ENCODE measurements at regions not wholly inside any gene's neighbourhood (a gene's known extent, or its start where the extent isn't known, plus 50 kb on each side); places are given as distances from the start of the nearest gene placed in this dataset.
"Not testable (repeated sequence)": the region's sequence is repeated elsewhere in the genome, so short reads cannot be mapped to it uniquely, and the experiment has no call there.

DNA sequence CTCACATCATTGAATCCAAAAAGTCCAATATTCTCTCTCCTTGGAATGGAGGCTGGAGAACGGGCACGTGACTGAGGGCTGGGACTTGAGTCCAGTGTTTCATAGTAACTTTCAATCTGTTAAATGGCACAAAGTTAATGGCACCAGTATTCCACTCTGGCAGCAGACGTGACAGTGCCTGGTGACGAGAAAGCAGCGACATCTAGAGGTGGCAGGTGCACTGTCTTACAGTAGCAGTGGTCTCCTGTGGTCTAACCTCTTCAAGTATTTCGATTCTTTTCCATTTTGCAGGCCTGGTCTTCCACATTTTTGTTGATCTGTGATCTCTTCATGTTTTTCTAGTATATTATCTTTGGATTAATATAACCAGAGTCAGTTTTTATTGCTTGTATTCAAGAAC, 107.1 kb downstream of the OXSM start:
- no peak for DNase-seq

DNA sequence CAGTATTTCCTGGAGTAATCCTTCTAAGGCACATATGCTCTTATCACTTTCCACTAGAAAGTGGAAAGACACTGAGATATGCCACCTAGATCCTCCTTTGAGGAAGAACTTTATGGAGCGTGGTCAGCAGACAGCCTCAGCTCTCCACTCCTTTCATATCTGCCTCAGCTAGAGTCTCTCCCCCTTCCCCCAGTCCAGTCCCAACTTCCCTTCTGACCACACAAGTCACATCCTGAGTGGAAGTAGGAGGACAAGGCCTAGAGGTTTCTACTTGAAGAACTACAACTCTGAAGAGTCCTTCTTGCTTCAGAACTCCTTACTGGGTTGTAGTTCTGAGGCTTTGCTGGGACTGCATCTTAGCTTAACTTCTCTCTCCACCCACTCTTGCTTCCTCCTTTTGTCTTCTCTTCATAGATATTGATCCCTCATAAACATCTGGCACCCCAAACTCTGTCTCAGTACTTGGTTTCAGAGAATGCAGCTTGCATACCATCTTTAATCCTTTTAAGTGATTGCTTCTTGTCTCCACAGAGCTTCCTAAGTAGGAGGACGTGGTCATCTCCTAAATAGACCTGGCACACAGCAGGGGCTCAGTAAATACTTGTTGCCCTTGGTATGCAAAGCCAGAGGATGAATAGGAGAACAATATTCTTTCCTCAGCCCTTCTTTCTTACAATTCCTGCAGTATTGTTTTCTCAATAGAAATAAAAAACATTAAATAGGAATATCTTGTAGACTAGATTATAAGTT, 109.6 kb downstream of the OXSM start:
- no peak for DNase-seq

DNA sequence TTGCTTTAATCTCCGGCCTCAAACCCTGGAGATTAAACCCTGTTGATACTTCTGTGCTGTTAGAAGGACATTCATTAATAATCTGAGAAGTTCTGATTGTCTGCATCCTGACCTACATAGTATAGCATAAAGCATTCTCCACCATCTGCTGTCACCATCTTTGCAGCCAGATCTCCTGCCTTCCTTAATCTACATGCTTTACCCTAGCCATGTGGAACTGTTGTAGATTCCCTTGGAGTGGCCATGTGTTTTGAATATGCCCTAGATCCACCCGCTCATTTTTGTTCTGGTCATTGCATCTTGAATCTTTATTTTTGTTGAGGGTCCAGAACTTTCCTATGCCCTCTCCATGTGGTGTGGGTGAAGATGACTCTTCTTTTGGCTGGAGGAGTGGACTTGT, 110.3 kb downstream of the OXSM start:
- DNase-seq = no peak

DNA sequence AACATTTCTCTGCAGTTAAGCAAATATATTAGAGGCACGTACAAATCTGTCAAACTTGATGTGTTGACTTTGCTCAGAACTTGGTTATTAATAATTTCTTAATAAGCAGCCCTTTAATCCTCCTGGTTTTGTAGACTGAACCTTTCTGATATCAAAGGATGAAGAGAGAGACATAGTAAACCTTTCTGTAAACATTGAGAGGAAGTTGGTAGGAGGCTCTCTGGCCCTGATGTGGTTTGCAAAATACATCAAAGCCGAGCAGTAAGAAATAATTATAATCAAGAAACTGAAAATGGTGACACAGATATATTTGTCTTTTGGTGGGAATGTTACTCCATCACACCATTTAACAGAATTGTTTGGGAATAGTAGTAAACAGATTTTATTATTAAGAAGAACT, 111.9 kb downstream of the OXSM start:
- no peak for DNase-seq

DNA sequence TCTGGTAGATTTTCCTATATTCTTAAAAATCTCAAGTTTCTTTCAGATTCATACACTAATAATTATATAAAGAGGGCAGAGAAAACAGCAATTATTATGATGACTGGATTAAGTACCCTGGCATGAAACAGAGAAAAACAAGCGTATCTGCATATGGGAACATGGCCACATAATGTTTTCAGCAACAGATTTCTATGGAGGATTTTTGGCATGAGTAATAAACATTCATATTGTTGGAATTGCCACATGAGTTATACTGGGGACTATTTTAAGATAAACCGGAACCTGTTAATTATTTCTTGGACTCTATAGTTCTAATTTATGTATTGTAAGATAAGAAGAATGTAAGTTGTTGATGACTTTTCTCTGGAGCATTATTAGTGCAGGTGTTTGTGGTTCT, 112.7 kb downstream of the OXSM start:
- no peak for DNase-seq

DNA sequence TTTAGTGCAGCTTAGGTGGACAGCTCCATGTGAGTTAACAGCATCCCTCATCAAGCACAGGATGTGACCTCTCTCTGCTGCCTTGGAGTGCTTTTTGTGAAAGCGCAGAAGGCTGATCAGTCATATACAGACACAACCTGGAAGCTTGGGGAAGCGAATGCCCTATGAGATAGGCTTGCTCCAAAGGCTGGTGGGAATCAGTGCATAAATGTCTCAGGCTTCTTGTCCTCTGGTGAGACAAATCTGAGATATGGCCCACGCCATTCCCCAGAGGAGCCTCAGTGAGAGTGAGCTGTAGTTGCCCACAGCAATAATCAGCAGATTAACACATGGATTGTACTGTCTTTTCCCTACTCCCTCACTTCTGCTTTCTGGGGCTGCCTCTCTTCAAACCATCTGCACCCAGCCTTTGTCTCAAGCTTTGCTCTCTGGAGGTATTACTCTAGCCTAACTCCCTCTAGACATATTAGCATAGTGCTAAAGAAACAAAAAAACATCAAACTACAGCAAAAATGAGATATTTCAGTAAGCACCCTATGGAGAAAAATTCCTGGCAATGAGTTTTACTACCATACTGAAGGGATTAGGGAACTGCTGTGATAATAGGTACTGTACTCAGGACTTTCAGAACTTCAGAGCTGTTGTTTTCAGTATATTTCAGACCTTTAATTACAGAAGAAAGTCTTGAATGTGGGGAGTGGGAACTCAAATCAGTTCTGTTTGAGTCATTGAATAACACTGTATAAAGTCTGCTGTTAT, 113.7 kb downstream of the OXSM start:
- DNase-seq = no peak

DNA sequence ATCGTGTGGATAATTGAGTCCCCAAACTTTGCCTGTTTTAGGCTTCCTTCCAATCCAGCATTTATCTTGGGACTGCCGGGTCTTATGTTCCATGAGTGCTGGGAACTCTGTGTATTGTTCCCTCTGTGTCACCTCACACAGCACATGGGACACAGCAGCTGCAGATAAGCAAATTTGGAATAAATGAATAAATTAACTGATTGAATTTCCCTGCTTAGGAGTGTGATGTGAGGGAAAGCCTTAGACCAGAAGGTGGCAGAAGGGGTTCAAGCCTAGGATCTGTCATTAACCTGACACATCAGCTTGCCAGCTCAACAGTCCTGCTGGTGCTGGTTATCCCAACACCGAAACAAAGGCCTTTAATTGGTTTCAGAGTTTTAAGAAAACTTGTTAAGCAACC, 114.3 kb downstream of the OXSM start:
- DNase-seq = peak; percentile 2

DNA sequence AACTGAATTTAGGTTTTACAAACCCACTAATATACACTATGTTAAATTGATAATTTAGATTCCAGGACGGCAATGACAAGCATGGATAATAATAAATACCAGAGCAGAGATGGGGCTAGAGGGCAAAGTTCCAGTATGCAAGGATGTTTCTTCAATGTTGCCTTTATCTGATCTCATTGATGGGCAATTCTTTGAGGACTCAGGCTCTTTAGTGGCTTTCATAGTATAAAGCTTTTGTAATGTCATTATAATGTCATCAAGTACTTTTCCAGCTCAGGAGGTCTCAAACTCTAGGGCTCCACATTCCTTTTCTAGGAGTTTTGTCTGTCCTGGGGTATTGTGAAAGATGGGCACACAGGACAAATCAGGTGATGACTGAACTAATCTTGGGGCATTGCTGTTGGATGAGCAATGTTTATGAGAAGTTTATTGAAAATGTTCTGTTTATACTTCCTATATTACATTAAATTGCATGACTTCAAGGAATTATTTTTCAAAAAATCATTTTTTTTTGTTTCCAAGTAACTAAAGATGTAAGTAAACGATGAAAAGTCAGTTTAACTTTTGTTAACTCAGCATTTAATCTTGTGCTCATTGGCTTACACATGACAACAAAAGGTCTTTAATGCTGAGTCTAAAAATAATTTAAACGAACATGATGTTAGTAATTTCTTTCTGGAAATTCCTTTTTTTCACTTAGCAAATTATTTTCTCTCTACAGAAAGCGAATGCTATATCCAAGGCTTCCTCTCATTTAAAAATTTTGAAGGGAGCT, 116.4 kb downstream of the OXSM start:
- DNase-seq = no peak

DNA sequence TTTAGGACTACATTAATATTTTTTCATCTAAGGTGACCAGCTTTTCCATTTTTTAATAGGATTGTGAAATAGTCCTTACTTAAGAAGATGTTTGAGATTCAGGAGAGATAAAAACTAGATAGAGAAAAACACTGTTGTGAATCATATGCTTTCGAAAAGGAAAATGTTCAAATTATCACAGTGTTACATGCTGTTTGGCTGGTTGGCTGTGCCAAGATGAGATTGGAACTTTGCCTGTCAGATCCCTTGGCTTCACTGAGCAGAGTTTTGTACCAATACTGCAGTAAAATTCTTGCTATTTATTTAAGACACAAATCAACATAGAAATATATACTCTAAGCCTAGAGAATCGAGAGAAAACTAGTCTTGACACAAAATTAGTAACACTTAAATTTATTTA, 117.2 kb downstream of the OXSM start:
- peak; percentile 1 for DNase-seq

DNA sequence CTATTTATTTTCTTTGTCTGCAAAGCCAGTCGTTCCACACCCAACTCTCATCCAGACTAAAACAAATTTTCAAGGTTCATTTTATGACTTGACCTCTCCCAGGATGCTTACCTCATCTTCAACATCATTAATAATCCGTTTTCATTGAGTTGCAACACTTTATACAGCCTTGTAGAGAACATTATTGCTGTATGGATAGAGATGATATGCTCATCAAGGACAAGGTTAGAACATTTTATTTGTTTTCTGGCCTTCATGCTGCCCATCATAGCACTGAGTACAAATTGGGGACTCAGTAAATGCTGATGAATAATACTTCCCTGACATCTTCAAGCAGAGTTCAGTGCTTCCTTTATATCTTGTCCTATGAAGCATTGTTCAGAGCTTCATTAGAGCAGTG, 120.2 kb downstream of the OXSM start:
- DNase-seq = no peak

DNA sequence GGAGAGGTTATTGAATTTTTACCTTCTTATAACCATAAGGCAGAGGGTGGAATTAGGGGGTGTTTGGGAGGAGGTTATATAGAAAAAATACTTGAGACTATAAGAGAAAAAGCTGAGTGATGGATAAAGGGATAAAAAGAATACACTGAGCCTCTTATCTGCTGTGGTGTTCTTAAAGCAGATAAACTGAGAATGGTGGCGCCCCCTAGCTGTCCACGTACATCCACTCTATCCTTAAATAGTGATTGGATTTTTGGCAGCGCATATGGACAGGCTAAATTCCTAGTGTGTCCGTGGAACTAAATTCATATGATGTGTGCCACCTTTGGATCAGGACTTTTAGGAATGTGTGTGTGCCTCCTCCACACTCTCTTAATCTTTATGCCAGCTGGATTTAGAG, 121.1 kb downstream of the OXSM start:
- DNase-seq = peak; percentile 2

DNA sequence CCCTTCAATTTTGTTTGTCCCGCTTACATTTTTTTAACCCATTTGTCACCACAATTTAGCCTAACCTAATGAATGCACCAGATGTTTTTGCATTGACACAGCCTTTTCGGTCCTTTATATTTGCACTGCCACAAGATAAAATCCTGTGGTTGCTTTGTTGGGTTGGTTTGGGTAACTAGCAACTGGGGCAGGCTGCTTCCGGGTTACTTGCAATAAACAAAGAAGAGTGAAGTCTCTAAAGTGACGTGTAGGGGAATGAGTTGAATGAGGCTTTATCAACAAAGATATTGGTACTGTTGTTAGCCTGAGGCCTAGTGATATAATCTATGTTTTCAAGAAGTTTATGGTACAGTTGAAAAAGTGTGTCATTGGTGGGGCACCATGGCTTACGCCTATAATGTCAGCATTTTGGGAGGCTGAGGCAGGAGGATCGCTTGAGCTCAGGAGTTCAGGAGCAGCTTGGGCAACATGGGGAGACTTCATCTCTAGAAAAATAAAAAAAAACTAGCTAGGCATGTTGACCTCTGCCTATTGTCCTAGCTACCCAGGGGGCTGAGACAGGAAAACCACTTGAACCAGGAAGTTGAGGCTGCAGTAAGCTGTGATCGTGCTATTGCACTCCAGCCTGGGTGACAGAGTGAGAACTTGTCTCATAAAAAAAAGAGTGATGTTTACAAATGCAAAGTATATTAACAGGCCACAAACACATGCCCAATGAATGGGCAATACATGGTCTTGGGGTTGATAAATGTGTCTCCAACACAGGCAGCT, 121.8 kb downstream of the OXSM start:
- no peak for DNase-seq

DNA sequence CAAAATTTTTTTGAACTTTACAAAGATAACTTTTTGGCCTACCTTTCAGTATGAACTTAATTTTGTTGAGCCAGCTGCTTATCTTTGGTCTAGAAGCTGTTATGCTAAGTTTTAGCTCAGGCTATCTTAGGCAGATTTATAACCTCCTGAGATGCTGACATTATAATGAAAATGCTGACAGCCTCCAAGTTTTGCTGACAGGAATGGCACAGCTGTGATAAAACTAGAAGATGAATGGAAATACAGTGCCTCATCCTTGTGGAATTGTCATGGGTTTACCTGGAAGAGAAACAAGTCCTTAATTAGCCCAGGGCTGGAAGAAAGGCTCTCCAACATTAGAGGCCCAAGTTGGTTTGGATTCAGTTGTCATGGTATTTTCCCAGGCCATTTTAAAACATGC, 123.3 kb downstream of the OXSM start:
- no peak for DNase-seq

DNA sequence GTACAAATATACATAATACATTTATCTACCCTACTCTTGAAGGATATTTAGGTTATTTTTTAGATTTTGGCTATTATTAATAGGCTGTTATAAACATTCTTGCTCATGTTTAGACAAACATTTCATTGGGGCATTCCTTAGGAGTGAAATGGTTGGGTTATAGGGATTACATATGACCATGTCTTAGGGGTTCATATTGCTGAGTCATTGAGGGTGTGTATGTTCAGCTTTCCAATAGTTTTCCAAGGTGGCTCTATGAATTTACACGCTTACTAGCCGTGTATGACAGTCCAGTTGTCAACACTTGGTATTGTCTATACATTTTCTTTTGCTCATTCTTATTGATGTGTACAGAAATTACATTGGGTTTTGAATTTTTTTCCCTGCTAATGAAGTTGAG, 125.8 kb downstream of the OXSM start:
- DNase-seq = no peak

DNA sequence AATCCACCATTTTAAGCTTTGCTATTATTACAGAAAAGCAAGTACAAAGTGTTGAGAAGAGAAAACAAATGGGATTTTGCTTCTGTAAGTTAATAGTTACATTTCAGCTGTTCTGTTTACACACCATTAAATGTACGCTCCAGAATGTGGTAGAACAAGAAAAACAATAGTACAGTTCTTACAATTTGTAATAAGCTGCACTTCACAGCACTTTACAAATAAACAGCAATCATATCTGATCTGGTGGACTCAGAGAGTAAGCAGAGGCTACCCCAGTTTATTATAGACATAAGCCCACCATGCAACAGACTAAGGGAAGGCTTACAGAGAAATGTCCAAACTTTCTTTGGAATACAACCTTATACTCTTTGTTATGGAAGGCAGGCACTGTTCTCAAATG, 126.4 kb downstream of the OXSM start:
- DNase-seq = no peak

DNA sequence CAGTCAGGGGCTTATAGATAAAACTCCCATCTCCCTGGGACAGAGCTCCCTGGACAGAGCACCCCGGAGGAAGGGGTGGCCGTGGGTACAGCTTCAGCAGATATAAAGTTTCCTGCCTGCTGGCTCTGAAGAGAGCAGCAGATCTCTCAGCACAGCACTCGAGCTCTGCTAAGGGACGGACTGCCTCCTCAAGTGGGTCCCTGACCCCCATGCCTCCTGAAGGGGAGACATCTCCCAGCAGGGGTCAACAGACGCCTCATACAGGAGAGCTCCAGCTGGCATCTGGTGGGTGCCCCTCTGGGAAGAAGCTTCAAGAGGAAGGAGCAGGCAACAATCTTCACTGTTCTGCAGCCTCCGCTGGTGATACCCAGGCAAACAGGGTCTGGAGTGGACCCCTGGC, 142.1 kb downstream of the OXSM start:
- DNase-seq = not testable (repeated sequence)

DNA sequence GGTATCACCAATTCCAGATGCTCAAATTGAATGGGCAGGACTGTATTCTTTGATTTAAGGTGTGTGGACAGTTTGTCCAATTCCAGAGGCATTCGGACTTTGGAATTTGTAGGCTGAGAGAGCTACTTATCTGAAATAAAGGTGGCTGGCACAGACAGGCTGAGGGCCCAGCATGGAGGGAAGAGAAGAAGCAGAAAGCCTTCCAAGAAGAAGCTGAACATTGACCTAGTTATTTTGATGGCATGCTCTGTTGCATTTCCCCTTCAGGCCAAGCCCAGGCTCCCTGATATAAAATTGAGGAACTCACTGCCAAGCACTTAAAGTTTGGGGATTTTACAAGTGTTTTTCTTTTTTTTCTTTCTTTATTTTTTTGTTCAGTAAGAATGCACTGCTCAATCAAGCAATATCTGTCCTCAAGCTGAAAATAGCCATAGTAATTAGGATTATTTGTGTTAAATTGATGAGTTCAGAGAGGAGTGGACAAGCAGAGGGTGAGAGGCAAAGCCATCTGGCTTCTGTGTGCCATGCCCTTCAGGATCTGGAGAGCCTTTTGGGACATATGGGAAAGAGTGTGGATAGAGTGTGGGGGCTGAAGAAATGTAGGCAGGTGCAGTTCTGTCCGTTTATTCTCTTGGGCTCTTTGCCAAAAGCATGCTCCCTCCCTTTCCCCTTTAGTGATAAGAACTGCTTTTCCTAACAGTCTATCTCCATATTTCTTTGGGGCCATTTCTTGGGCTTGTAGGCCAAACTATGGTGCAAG, 148.9 kb downstream of the OXSM start:
- no peak for DNase-seq

DNA sequence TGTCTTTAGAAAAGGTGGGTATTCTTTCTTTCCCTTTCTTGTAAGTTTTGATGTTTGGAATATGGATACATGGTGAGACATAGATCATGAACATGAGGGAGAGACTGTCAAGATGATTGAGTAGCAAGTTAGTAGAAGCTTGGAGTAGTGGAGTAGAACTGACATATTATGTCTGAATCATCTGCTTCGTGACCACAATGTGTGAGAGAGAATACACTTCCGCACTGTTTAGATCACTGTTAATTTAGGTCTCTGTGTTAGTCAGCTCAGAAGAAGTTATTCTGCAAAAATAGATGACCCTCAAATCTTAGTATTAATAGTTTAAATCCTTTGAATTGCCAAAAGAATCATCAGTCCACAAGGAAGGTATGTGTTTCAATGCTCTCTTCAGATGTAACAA, 151.0 kb downstream of the OXSM start:
- no peak for DNase-seq

DNA sequence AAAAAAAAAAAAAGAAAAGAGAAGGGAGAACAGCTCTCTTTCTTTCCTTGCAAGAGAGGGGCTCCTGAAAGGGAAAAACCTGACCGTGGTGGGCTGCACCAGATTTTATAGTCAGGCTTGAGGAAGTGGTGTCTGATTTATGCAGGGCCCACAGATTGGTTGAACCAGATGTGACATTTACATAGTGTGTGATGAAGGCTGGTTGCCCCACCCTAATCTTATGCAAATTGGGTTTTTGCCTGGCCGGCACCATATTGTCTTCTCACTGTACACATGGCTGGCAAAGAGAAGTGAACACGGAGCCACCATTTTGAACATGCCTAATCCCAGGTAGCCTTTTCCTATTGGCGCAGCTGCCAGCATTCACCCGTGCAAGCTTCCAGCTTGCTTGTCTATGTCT, 154.4 kb downstream of the OXSM start:
- DNase-seq = no peak

DNA sequence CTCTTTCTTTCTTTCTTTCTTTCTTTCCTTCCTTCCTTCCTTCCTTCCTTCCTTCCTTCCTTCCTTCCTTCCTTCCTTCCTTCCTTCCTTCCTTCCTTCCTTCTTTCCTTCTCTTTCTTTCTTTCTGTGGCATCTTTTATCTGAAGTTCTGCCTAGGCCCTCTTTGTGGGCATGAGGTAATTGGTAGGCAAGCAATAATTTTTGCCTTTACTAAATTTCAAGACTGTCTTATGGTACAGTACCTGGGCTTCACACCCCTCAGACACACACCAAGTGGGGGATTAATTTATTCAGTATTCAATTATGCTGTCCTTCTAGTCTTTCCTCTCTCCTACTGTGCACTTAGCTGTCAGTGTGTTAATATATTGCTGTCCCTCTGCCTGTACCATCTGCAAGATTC, 155.5 kb downstream of the OXSM start:
- no peak for DNase-seq

DNA sequence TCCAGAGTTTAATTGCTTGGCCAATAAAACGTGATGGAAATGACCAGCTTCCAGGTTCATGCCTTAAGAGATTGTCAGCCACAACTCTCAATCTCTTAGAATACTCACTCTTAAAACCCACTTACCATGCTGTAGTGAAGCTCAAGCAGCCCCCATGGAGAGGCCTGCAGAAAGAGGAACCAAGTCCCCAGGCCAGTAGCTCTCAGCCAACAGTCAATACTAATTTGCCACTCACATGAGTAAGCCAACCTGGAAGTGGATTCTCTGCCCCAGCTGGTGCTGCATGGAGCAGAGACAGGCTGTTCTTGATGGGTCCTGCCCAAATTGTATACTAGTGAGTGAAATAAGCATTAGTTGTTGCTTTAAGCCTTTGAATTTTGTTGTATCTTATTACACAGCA, 155.9 kb downstream of the OXSM start:
- no peak for DNase-seq

DNA sequence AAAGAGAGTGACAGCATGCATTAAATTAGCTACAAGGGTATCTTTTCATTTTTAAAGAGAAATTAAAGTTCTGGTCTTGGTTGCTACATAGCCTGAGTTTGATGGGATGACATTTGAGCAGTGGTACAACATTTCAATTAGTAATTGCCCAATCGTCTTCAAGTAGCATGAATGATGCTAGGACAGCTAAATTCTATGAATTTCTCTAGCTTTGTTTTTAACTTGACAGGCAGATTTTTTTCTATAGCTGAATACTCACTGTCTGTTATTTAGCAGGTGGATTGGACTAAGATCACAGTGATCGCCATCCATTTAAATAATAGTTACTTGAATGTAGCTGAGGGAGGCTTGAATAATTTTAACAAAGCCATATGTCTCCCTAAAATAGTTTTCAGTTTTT, 162.2 kb downstream of the OXSM start:
- no peak for DNase-seq
